NCI-H1930 (cell line): ENCODE measurements at regions not wholly inside any gene's neighbourhood (a gene's known extent, or its start where the extent isn't known, plus 50 kb on each side); places are given as distances from the start of the nearest gene placed in this dataset.

ENCODE experiments used
- DNase-seq, 2 experiments: peaks; one replicate each; lab custom pipeline; 2025; lab: John Stamatoyannopoulos, UW

- DNase-seq: no peak
These were observed 132.8 kb upstream of the TNFAIP3 start for GRCh38 chr6:137734005-137734874.

- no peak for DNase-seq
These were observed 132.2 kb upstream of the TNFAIP3 start for GRCh38 chr6:137734875-137735182.

- DNase-seq: no peak
These were observed 130.8 kb upstream of the TNFAIP3 start for GRCh38 chr6:137736048-137736818.

- DNase-seq: no peak
These were observed 130.1 kb upstream of the TNFAIP3 start for GRCh38 chr6:137736911-137737310.

- no peak for DNase-seq
These were observed 129.0 kb upstream of the TNFAIP3 start for GRCh38 chr6:137737836-137738596.

GRCh38 chr6:137738931-137739504, 128.0 kb upstream of the TNFAIP3 start:
- no peak for DNase-seq

- DNase-seq: no peak
These were observed 127.5 kb upstream of the TNFAIP3 start for GRCh38 chr6:137739544-137739943.

GRCh38 chr6:137740091-137740755, 126.8 kb upstream of the TNFAIP3 start:
- DNase-seq: no peak

GRCh38 chr6:137740967-137741761, 125.9 kb upstream of the TNFAIP3 start:
- DNase-seq: no peak

GRCh38 chr6:137743493-137743892, 123.6 kb upstream of the TNFAIP3 start:
- DNase-seq: no peak

GRCh38 chr6:137744877-137745276, 122.2 kb upstream of the TNFAIP3 start:
- no peak for DNase-seq

GRCh38 chr6:137745321-137745720, 121.7 kb upstream of the TNFAIP3 start:
- no peak for DNase-seq

- DNase-seq: no peak
These were observed 120.8 kb upstream of the TNFAIP3 start for GRCh38 chr6:137746264-137746663.

GRCh38 chr6:137749696-137750211, 117.3 kb upstream of the TNFAIP3 start:
- no peak for DNase-seq

GRCh38 chr6:137750297-137750696, 116.8 kb upstream of the TNFAIP3 start:
- DNase-seq: no peak

GRCh38 chr6:137751768-137752560, 115.1 kb upstream of the TNFAIP3 start:
- DNase-seq: no peak

- DNase-seq: no peak
These were observed 112.7 kb upstream of the TNFAIP3 start for GRCh38 chr6:137754366-137754765.

GRCh38 chr6:137754866-137755265, 112.2 kb upstream of the TNFAIP3 start:
- no peak for DNase-seq

GRCh38 chr6:137755284-137755683, 111.8 kb upstream of the TNFAIP3 start:
- no peak for DNase-seq

GRCh38 chr6:137756788-137757187, 110.3 kb upstream of the TNFAIP3 start:
- no peak for DNase-seq
